ENCODE measurements at regions not wholly inside any gene's neighbourhood (a gene's known extent, or its start where the extent isn't known, plus 50 kb on each side); places are given as distances from the start of the nearest gene placed in this dataset.

DNA sequence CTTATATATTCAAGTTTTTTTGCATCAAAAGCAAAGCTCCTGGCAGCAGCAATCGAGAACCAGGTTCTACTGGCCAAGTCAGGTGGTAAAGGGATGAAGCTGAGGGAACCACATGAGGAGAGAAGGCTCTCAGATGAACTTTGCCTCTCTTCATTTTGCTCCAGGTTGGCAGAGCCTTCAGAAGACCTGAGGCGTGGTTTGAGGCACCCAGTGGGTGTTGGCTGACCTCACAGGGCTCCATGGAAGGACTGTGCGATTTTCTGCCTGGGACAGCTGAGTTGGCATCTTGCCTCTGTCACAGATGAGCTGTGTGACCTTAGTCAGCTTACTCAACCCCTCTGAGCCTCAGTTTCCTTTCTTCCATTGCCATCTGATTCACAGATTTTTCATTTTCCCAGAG lies 89.0 kb downstream of the INSIG2 start:
- no peaks in the 10 kb centered on the region for H3K36me3 ChIP-seq (ENCODE audit: insufficient read depth, low read length)
- H3K27me3 ChIP-seq (ENCODE audit: insufficient read depth, low read depth, low read length) = no peaks in the 10 kb centered on the region
- H3K9me2 ChIP-seq (ENCODE audit: insufficient read depth, low read length) = no peaks in the 10 kb centered on the region
- no peak overlapping the region for H3K9ac ChIP-seq (ENCODE audit: low read length)
- H3F3A ChIP-seq (ENCODE audit: insufficient read depth, low read length, poor library complexity, severe bottlenecking) = no peaks in the 10 kb centered on the region
- H4K20me1 ChIP-seq (ENCODE audit: insufficient read depth) = no peaks in the 10 kb centered on the region
- no peak overlapping the region for H3K4me3 ChIP-seq (ENCODE audit: low read length)
- H3K4me2 ChIP-seq (ENCODE audit: low read length) = no peak overlapping the region
- H3K79me2 ChIP-seq (replicated peaks; ENCODE audit: insufficient read depth, low read length) = no peaks in the 10 kb centered on the region
- no peak overlapping the region for H3K27ac ChIP-seq (ENCODE audit: low read length)
- no peak overlapping the region for H2AFZ ChIP-seq (ENCODE audit: low read depth, low read length)
- no peaks in the 10 kb centered on the region for H3K9me3 ChIP-seq (ENCODE audit: low read length)
- no peak for TF ChIP-seq EZH2 (IDR thresholded peaks at IDR 0.05; ENCODE audit: borderline replicate concordance, insufficient read depth, low read length, poor library complexity, severe bottlenecking)
- TF ChIP-seq TAF1 (IDR thresholded peaks at IDR 0.05; ENCODE audit: low read depth) = no peak
- TF ChIP-seq EP300 (conservative IDR thresholded peaks at IDR 0.05; ENCODE audit: poor library complexity, severe bottlenecking) = no peak
- no peak for TF ChIP-seq MXI1 (conservative IDR thresholded peaks at IDR 0.05; ENCODE audit: poor library complexity, severe bottlenecking)
- TF ChIP-seq, protein P1, sequence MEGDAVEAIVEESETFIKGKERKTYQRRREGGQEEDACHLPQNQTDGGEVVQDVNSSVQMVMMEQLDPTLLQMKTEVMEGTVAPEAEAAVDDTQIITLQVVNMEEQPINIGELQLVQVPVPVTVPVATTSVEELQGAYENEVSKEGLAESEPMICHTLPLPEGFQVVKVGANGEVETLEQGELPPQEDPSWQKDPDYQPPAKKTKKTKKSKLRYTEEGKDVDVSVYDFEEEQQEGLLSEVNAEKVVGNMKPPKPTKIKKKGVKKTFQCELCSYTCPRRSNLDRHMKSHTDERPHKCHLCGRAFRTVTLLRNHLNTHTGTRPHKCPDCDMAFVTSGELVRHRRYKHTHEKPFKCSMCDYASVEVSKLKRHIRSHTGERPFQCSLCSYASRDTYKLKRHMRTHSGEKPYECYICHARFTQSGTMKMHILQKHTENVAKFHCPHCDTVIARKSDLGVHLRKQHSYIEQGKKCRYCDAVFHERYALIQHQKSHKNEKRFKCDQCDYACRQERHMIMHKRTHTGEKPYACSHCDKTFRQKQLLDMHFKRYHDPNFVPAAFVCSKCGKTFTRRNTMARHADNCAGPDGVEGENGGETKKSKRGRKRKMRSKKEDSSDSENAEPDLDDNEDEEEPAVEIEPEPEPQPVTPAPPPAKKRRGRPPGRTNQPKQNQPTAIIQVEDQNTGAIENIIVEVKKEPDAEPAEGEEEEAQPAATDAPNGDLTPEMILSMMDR (IDR thresholded peaks at IDR 0.05; ENCODE audit: poor library complexity, severe bottlenecking) = no peak
- TF ChIP-seq, protein P2, sequence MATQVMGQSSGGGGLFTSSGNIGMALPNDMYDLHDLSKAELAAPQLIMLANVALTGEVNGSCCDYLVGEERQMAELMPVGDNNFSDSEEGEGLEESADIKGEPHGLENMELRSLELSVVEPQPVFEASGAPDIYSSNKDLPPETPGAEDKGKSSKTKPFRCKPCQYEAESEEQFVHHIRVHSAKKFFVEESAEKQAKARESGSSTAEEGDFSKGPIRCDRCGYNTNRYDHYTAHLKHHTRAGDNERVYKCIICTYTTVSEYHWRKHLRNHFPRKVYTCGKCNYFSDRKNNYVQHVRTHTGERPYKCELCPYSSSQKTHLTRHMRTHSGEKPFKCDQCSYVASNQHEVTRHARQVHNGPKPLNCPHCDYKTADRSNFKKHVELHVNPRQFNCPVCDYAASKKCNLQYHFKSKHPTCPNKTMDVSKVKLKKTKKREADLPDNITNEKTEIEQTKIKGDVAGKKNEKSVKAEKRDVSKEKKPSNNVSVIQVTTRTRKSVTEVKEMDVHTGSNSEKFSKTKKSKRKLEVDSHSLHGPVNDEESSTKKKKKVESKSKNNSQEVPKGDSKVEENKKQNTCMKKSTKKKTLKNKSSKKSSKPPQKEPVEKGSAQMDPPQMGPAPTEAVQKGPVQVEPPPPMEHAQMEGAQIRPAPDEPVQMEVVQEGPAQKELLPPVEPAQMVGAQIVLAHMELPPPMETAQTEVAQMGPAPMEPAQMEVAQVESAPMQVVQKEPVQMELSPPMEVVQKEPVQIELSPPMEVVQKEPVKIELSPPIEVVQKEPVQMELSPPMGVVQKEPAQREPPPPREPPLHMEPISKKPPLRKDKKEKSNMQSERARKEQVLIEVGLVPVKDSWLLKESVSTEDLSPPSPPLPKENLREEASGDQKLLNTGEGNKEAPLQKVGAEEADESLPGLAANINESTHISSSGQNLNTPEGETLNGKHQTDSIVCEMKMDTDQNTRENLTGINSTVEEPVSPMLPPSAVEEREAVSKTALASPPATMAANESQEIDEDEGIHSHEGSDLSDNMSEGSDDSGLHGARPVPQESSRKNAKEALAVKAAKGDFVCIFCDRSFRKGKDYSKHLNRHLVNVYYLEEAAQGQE (IDR thresholded peaks at IDR 0.05; ENCODE audit: borderline replicate concordance) = no peak
- no peak for TF ChIP-seq RAD21 (conservative IDR thresholded peaks at IDR 0.05)
- TF ChIP-seq SMC3 (conservative IDR thresholded peaks at IDR 0.05; ENCODE audit: poor library complexity) = no peak

DNA sequence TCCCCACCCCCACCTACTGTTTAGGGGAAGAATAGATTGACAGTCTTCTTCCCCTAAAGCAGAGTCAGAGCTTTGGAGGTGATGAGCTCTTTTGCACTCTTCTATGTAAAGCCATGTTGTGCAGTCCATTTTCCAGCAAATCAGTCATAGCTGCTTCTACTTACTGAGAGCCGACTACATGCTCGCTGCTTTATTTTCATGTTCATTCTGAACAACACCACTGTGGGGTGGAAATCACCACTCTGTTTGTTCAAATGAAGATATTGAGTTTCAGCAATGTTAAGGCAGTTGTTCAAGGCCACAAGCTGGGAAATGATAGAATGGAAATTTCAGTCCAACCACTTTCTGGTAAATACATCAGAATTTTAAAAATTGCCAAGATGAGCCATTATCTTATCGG lies 88.3 kb downstream of the INSIG2 start:
- no peak overlapping the region for H3K27ac ChIP-seq (ENCODE audit: low read length)
- H3F3A ChIP-seq (ENCODE audit: insufficient read depth, low read length, poor library complexity, severe bottlenecking) = no peaks in the 10 kb centered on the region
- no peaks in the 10 kb centered on the region for H3K9me2 ChIP-seq (ENCODE audit: insufficient read depth, low read length)
- TF ChIP-seq POLR2AphosphoS5 (IDR thresholded peaks at IDR 0.05) = no peak
- H3K27me3 ChIP-seq (ENCODE audit: insufficient read depth, low read depth, low read length) = no peaks in the 10 kb centered on the region
- no peak overlapping the region for H3K4me3 ChIP-seq (ENCODE audit: low read length)
- H2AFZ ChIP-seq (ENCODE audit: low read depth, low read length) = no peak overlapping the region
- no peaks in the 10 kb centered on the region for H3K36me3 ChIP-seq (ENCODE audit: insufficient read depth, low read length)
- H3K79me2 ChIP-seq (replicated peaks; ENCODE audit: insufficient read depth, low read length) = no peaks in the 10 kb centered on the region
- no peak overlapping the region for H3K4me2 ChIP-seq (ENCODE audit: low read length)
- H4K20me1 ChIP-seq (ENCODE audit: insufficient read depth) = no peaks in the 10 kb centered on the region
- no peaks in the 10 kb centered on the region for H3K9me3 ChIP-seq (ENCODE audit: low read length)
- H3K9ac ChIP-seq (ENCODE audit: low read length) = no peak overlapping the region

DNA sequence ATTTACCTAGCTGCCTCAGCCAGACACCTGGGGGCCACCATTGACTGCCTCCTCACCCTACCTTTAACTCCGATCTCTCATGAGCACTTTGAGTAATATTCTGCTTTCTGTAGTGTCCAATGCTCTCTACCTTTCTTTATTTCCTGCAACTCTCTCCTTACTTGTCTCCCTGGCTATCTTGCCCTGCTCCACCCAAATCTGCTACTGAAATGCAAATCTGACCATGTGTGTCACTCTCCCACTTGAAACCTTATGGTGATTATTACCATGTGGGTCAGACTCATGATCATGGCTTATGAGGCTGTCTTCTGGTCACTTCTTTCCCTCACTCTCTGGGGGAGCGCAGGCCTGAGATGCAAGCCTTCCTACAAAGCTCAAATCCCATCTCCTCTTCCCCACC lies 83.3 kb downstream of the INSIG2 start:
- Histone ChIP-seq H3K4me3 (ENCODE audit: low read length) (no peak overlapping the region), H3K36me3 (ENCODE audit: insufficient read depth, low read length) (no peaks in the 10 kb centered on the region), H3K27ac (ENCODE audit: low read length) (no peak overlapping the region), H3K79me2 (replicated peaks; ENCODE audit: insufficient read depth, low read length) (no peaks in the 10 kb centered on the region), H3K4me2 (ENCODE audit: low read length) (no peak overlapping the region), H3K9me2 (ENCODE audit: insufficient read depth, low read length) (no peaks in the 10 kb centered on the region), H3K27me3 (ENCODE audit: insufficient read depth, low read depth, low read length) (no peaks in the 10 kb centered on the region), H3F3A (ENCODE audit: insufficient read depth, low read length, poor library complexity, severe bottlenecking) (no peaks in the 10 kb centered on the region), H4K20me1 (ENCODE audit: insufficient read depth) (no peaks in the 10 kb centered on the region), H3K9ac (ENCODE audit: low read length) (no peak overlapping the region), H2AFZ (ENCODE audit: low read depth, low read length) (no peak overlapping the region), H3K9me3 (ENCODE audit: low read length) (no peaks in the 10 kb centered on the region)
- no peak for TF ChIP-seq POLR2AphosphoS5 (IDR thresholded peaks at IDR 0.05)
- TF ChIP-seq, protein P1 (IDR thresholded peaks at IDR 0.05; ENCODE audit: poor library complexity, severe bottlenecking) = no peak
- TF ChIP-seq, protein P2 (IDR thresholded peaks at IDR 0.05; ENCODE audit: borderline replicate concordance) = no peak
- no peak for TF ChIP-seq RAD21 (conservative IDR thresholded peaks at IDR 0.05)
- TF ChIP-seq SMC3 (conservative IDR thresholded peaks at IDR 0.05; ENCODE audit: poor library complexity) = no peak
- TF ChIP-seq EZH2 (IDR thresholded peaks at IDR 0.05; ENCODE audit: borderline replicate concordance, insufficient read depth, low read length, poor library complexity, severe bottlenecking) = no peak
- no peak for TF ChIP-seq MXI1 (conservative IDR thresholded peaks at IDR 0.05; ENCODE audit: poor library complexity, severe bottlenecking)
- TF ChIP-seq EP300 (conservative IDR thresholded peaks at IDR 0.05; ENCODE audit: poor library complexity, severe bottlenecking) = no peak
- no peak for TF ChIP-seq TAF1 (IDR thresholded peaks at IDR 0.05; ENCODE audit: low read depth)
